ENCODE measurements at regions not wholly inside any gene's neighbourhood (a gene's known extent, or its start where the extent isn't known, plus 50 kb on each side); places are given as distances from the start of the nearest gene placed in this dataset.

- Histone ChIP-seq H4K20me1 (no peaks in the 10 kb centered on the region), H3K4me3 (no peak overlapping the region), H3K4me1 (no peaks in the 10 kb centered on the region), H3K36me3 (no peaks in the 10 kb centered on the region), H3K27ac (no peak overlapping the region), H3K27me3 (no peaks in the 10 kb centered on the region), H3K9me3 (no peaks in the 10 kb centered on the region), H3K4me2 (no peak overlapping the region), H3K9ac (no peak overlapping the region)
- no peak for TF ChIP-seq Cebpa-rat (IDR thresholded peaks at IDR 0.05)
These were observed 311.2 kb downstream of the AACS start for GRCh38 chr12:125376422-125376821.

GRCh38 chr12:125377093-125377492, 311.9 kb downstream of the AACS start:
- no peaks in the 10 kb centered on the region for H3K27me3 ChIP-seq
- H3K27ac ChIP-seq, result no peak overlapping the region
- TF ChIP-seq Cebpa-rat (IDR thresholded peaks at IDR 0.05), result no peak
- no peak overlapping the region for H3K4me3 ChIP-seq
- no peak overlapping the region for H3K9ac ChIP-seq
- H3K4me2 ChIP-seq, result no peak overlapping the region
- H4K20me1 ChIP-seq, result no peaks in the 10 kb centered on the region
- no peaks in the 10 kb centered on the region for H3K4me1 ChIP-seq
- H3K9me3 ChIP-seq, result no peaks in the 10 kb centered on the region
- H3K36me3 ChIP-seq, result no peaks in the 10 kb centered on the region

GRCh38 chr12:125381373-125381772, 316.1 kb downstream of the AACS start:
- no peaks in the 10 kb centered on the region for H3K9me3 ChIP-seq
- H3K36me3 ChIP-seq, result no peaks in the 10 kb centered on the region
- no peaks in the 10 kb centered on the region for H4K20me1 ChIP-seq
- H3K4me2 ChIP-seq, result no peak overlapping the region
- no peaks in the 10 kb centered on the region for H3K27me3 ChIP-seq
- H3K27ac ChIP-seq, result no peak overlapping the region
- H3K4me3 ChIP-seq, result no peak overlapping the region
- no peak for TF ChIP-seq Cebpa-rat (IDR thresholded peaks at IDR 0.05)
- no peaks in the 10 kb centered on the region for H3K4me1 ChIP-seq
- H3K9ac ChIP-seq, result no peak overlapping the region

GRCh38 chr12:125382926-125383325, 317.7 kb downstream of the AACS start:
- Histone ChIP-seq H3K36me3 (no peaks in the 10 kb centered on the region), H3K9ac (no peak overlapping the region), H3K27me3 (no peaks in the 10 kb centered on the region), H4K20me1 (no peaks in the 10 kb centered on the region), H3K9me3 (no peaks in the 10 kb centered on the region), H3K4me1 (no peaks in the 10 kb centered on the region), H3K27ac (no peak overlapping the region), H3K4me2 (no peak overlapping the region), H3K4me3 (no peak overlapping the region)
- no peak for TF ChIP-seq Cebpa-rat (IDR thresholded peaks at IDR 0.05)

- no peak overlapping the region for H3K4me2 ChIP-seq
- no peak overlapping the region for H3K9ac ChIP-seq
- H3K36me3 ChIP-seq, result no peaks in the 10 kb centered on the region
- no peaks in the 10 kb centered on the region for H3K4me1 ChIP-seq
- H3K27me3 ChIP-seq, result no peaks in the 10 kb centered on the region
- no peak for TF ChIP-seq Cebpa-rat (IDR thresholded peaks at IDR 0.05)
- H3K27ac ChIP-seq, result no peak overlapping the region
- H4K20me1 ChIP-seq, result no peaks in the 10 kb centered on the region
- no peaks in the 10 kb centered on the region for H3K9me3 ChIP-seq
- H3K4me3 ChIP-seq, result no peak overlapping the region
These were observed 321.4 kb downstream of the AACS start for GRCh38 chr12:125386652-125387051.

DNA sequence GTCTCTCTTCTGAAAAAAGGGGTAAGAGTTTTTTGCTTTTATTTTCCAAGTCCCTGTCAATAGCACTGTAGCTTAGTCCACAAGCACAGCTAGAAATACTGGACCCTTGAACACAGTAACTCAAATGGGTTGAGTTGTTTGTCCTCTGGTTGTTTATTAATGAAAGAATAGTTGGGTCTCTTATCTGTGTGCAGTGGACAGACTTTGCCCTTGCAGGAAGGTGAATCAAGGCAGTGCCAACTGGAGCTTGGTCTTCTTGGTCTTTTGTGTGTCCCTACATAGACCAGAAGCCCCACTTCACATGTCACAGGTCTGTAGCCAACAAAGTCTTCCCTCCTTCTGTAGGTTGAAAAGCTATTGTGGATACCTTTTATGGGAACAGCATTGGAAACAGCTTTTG, 322.0 kb downstream of the AACS start:
- no peak for TF ChIP-seq Cebpa-rat (IDR thresholded peaks at IDR 0.05)

GRCh38 chr12:125389061-125389697, 323.9 kb downstream of the AACS start:
- no peak overlapping the region for H3K4me3 ChIP-seq
- H4K20me1 ChIP-seq, result no peaks in the 10 kb centered on the region
- no peak overlapping the region for H3K9ac ChIP-seq
- H3K4me2 ChIP-seq, result no peak overlapping the region
- no peaks in the 10 kb centered on the region for H3K36me3 ChIP-seq
- H3K27me3 ChIP-seq, result no peaks in the 10 kb centered on the region
- H3K4me1 ChIP-seq, result no peaks in the 10 kb centered on the region
- no peaks in the 10 kb centered on the region for H3K9me3 ChIP-seq
- H3K27ac ChIP-seq, result no peak overlapping the region
- TF ChIP-seq Cebpa-rat (IDR thresholded peaks at IDR 0.05), result no peak

More for the DNA sequence above, 322.0 kb downstream of the AACS start:
- Histone ChIP-seq H3K36me3 (no peaks in the 10 kb centered on the region), H3K9me3 (no peaks in the 10 kb centered on the region), H3K9ac (no peak overlapping the region), H3K4me2 (no peak overlapping the region), H3K27me3 (no peaks in the 10 kb centered on the region), H3K4me3 (no peak overlapping the region), H4K20me1 (no peaks in the 10 kb centered on the region), H3K27ac (no peak overlapping the region), H3K4me1 (no peaks in the 10 kb centered on the region)

GRCh38 chr12:125393569-125393968, 328.3 kb downstream of the AACS start:
- Histone ChIP-seq H3K4me3 (no peak overlapping the region), H3K4me2 (no peak overlapping the region), H3K27ac (no peak overlapping the region), H3K36me3 (no peaks in the 10 kb centered on the region), H3K27me3 (no peaks in the 10 kb centered on the region), H4K20me1 (no peaks in the 10 kb centered on the region), H3K4me1 (no peaks in the 10 kb centered on the region), H3K9ac (no peak overlapping the region), H3K9me3 (0 out of 2 replicates have a peak, but pooled peaks cover 4% of the 10 kb centered on the region)
- no peak for TF ChIP-seq Cebpa-rat (IDR thresholded peaks at IDR 0.05)

DNA sequence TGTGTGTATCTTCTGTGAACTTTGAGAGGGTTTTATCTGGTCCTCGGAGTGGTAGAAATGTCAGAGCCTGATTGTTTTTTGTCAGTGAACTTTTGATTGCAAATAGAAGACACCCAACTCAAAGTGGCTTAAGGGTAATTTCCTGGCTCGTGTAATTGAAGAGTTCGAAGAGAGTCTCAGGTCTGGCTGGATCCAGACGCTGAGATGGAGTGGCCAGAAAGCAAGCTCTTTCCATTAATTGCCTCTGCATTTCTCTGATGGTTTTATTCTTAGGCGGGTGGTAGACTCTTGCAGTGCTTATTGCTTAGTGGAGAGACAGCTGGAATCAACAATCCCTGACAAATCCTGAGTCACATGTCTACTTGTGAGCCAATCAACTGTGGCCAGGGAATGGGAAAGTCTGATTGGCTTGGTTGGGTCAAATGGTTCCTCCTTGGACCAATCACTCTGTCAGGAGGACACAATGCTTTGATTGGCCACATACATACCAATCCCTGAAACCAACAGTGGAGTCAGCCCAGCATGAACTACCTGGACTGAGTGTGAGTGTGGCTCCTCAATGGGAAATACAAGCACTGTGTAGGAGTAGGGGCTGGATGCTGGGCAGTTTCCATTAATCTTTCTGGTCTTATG, 330.5 kb downstream of the AACS start:
- H3K36me3 ChIP-seq, result no peaks in the 10 kb centered on the region
- TF ChIP-seq Cebpa-rat (IDR thresholded peaks at IDR 0.05), result no peak
- no peaks in the 10 kb centered on the region for H3K27me3 ChIP-seq
- no peak overlapping the region for H3K27ac ChIP-seq
- H3K4me2 ChIP-seq, result no peak overlapping the region
- H3K4me1 ChIP-seq, result no peaks in the 10 kb centered on the region
- H3K4me3 ChIP-seq, result no peak overlapping the region
- peaks cover 10% of the 10 kb centered on the region; the same call in 1 of the 2 replicates for H3K9me3 ChIP-seq
- no peaks in the 10 kb centered on the region for H4K20me1 ChIP-seq
- no peak overlapping the region for H3K9ac ChIP-seq

GRCh38 chr12:125399489-125399888, 334.3 kb downstream of the AACS start:
- Histone ChIP-seq H3K9ac (no peak overlapping the region), H3K9me3 (peaks cover 31% of the 10 kb centered on the region), H3K27ac (no peak overlapping the region), H4K20me1 (no peaks in the 10 kb centered on the region), H3K36me3 (no peaks in the 10 kb centered on the region), H3K27me3 (no peaks in the 10 kb centered on the region), H3K4me1 (no peaks in the 10 kb centered on the region), H3K4me3 (no peak overlapping the region), H3K4me2 (no peak overlapping the region)
- TF ChIP-seq Cebpa-rat (IDR thresholded peaks at IDR 0.05), result no peak
